Heart left ventricle (tissue), 13 donors: ENCODE measurements at regions not wholly inside any gene's neighbourhood (a gene's known extent, or its start where the extent isn't known, plus 50 kb on each side); places are given as distances from the start of the nearest gene placed in this dataset.

Experiments used
- CTCF ChIP-seq, 12 donors: fragments of 200-600 bp; sonication (generic) in 4 of 12; IDR thresholded peaks; one replicate each; pipeline versions ENCODE4 v1.5.0 to v1.8.0; 2018 to 2022; ENCODE audit warnings: antibody characterized with exemption in 12 of 12, mild to moderate bottlenecking in 5 of 12
- POLR2A ChIP-seq, 2 donors: fragments of 450-650 bp; IDR thresholded peaks; one replicate each; pipeline ENCODE4 v1.6.1; 2017; ENCODE audit warnings: antibody characterized with exemption in 2 of 2, mild to moderate bottlenecking in 2 of 2, moderate library complexity in 2 of 2
- donor health status: ischemic (EF 13 %, LVEDD 7.1; RV severe dilation, severe dysfunction).
- donor health status: DM: no; HTN: yes; CAD: no.
- donor health status: DM: no; HTN: no; CAD: no.
- donor health status: ischemic (EF 25% LVEDD 6.9; RV normal size, moderate dysfunction).
- donor health status: ischemic (EF 25% LVEDD 5.7; RV mildly dilated, moderate dysfunction).
- donor health status: ischemic (EF 35%, LVEDD 5.7; RV mildly dilated, moderate dysfunction).
- donor health status: nonischemic (EF 11% LVEDD 7.7; RV severe dilation, severe dysfunction).
- donor health status: DM: yes; HTN: yes; CAD: no.
- donor health status: PGD.
- donor health status: ischemic (EF 29% LVEDD 5.4; RV normal size, mild dysfunction).
- donor health status: nonischemic (EF 23%, LVEDD 6.1; RV moderate dilation, normal function).

GRCh38 chr1:113245252-113245651 lies 145.1 kb upstream of the MAGI3 start:
- TF ChIP-seq CTCF (IDR thresholded peaks at IDR 0.05) (no peak), POLR2A (IDR thresholded peaks at IDR 0.05) (no peak)
